GM23338 (cell line): ENCODE measurements at regions not wholly inside any gene's neighbourhood (a gene's known extent, or its start where the extent isn't known, plus 50 kb on each side); places are given as distances from the start of the nearest gene placed in this dataset.

ENCODE experiments used
- POLR2AphosphoS5 ChIP-seq: IDR thresholded peaks from 2 replicates; pipeline ENCODE4 v1.6.1; 2016; ENCODE audit warnings: antibody characterized with exemption, low read depth
- TF ChIP-seq, protein P1 (sequence below), 2 experiments: fragments of 200-600 bp in 1 of 2; sonication (generic) in 1 of 2; conservative IDR thresholded peaks; 2 replicates each; pipeline versions ENCODE4 v1.5.1 to v1.6.1; 2016 to 2017; ENCODE audit warnings: antibody characterized with exemption in 2 of 2, low read depth in 2 of 2, mild to moderate bottlenecking in 2 of 2, moderate library complexity in 1 of 2

DNA sequence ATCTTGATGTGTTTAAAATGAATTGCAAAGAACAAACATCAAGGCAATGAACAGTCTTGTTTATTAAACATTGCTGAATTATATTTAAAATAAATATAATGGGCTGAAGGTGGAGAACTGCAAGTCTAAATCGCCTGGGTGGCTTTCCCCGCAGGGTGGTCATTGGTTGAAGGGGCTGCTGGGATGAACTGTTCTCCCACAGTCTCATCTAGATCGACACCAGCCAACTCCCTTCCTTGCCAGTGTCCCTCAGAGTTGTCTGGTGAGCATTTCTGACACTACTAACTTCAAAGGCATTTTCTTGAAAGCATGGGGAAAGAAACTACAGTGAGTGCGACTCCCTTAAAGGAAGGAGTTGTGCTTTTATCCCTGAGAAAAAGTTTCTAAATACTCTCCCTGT, 196.5 kb upstream of the LRTM1 start:
- TF ChIP-seq, protein P1, sequence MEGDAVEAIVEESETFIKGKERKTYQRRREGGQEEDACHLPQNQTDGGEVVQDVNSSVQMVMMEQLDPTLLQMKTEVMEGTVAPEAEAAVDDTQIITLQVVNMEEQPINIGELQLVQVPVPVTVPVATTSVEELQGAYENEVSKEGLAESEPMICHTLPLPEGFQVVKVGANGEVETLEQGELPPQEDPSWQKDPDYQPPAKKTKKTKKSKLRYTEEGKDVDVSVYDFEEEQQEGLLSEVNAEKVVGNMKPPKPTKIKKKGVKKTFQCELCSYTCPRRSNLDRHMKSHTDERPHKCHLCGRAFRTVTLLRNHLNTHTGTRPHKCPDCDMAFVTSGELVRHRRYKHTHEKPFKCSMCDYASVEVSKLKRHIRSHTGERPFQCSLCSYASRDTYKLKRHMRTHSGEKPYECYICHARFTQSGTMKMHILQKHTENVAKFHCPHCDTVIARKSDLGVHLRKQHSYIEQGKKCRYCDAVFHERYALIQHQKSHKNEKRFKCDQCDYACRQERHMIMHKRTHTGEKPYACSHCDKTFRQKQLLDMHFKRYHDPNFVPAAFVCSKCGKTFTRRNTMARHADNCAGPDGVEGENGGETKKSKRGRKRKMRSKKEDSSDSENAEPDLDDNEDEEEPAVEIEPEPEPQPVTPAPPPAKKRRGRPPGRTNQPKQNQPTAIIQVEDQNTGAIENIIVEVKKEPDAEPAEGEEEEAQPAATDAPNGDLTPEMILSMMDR (conservative IDR thresholded peaks at IDR 0.05; ENCODE audit: low read depth in 2 of 2) = no peak
- TF ChIP-seq POLR2AphosphoS5 = no peak
